ENCODE measurements at regions not wholly inside any gene's neighbourhood (a gene's known extent, or its start where the extent isn't known, plus 50 kb on each side); places are given as distances from the start of the nearest gene placed in this dataset.
"Not testable (repeated sequence)": the region's sequence is repeated elsewhere in the genome, so short reads cannot be mapped to it uniquely, and the experiment has no call there.

DNA sequence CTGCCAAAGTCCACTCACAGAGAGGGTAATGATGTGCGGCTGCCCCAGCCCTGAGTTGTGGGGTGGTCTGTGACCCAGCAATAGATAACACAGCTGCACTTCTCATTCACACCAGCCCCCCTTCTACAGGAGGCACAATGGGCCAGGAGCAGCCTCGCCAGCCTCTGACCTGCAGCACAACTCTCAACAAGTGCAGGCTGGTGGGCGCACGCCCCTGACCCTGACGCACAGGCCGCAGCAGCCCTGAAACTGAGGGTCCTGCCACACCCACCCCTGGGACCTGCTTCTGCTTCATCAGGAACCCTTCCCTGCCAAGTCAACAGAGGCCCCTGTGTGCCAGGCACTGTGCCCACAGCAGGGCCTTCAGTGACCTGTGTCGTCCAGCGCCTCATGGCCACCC is 5402.2 kb upstream of the TPTE start:
- H3K36me3 Mint-ChIP-seq; H3K4me3 ChIP-seq (ENCODE audit: low read length); H3K36me3 ChIP-seq (ENCODE audit: control insufficient read depth in 2 of 3, insufficient read depth in 3 of 3, low read length in 3 of 3); ATAC-seq; intact Hi-C loops (cut with micrococcal nuclease); DNase-seq; H3K27me3 Mint-ChIP-seq; H3K27me3 ChIP-seq (ENCODE audit: control insufficient read depth in 2 of 2, insufficient read depth in 2 of 2, low read length in 2 of 2); H3K4me1 ChIP-seq (ENCODE audit: control insufficient read depth in 2 of 2, insufficient read depth in 2 of 2, low read length in 2 of 2); POLR2A ChIA-PET; H3K9me3 ChIP-seq (ENCODE audit: control insufficient read depth in 2 of 3, low read length in 3 of 3); CTCF ChIA-PET; H3K4me1 Mint-ChIP-seq; H3K9me3 Mint-ChIP-seq: not testable (repeated sequence)
- Mint-ChIP-seq H3K27ac (peak overlapping the region in 1 of 9 donors; percentile 46), H3K4me3 (peak overlapping the region in 1 of 10 donors; percentile 45)
- H3K27ac ChIP-seq (ENCODE audit: low read depth, low read length), result peak overlapping the region; percentile 58

DNA sequence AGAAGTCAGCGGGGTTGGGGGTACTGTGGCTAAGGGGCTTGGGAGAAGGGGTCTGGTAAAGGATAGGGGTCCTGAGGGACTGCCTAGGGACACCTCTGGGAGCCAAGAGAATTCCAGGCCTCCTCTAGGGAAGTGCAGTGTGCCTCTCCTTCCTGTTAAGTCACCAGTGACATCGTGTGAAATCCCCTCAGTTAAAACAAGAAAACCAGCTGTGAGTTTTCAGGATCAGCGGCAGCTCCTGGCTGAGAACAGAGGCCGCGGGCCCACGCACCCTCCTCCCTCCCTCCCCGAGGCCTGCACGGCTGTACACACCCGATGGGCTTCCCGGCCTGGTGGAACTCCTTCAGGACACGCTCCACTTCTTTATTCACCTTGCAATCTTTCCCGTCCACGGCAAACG is 5400.0 kb upstream of the TPTE start:
- H3K4me3 ChIP-seq (ENCODE audit: low read length); H3K36me3 Mint-ChIP-seq; H3K4me3 Mint-ChIP-seq; H3K36me3 ChIP-seq (ENCODE audit: control insufficient read depth in 2 of 3, insufficient read depth in 3 of 3, low read length in 3 of 3); H3K27me3 ChIP-seq (ENCODE audit: control insufficient read depth in 2 of 2, insufficient read depth in 2 of 2, low read length in 2 of 2); intact Hi-C loops (cut with micrococcal nuclease); ATAC-seq; DNase-seq; H3K4me1 ChIP-seq (ENCODE audit: control insufficient read depth in 2 of 2, insufficient read depth in 2 of 2, low read length in 2 of 2); CTCF ChIA-PET; H3K27me3 Mint-ChIP-seq; POLR2A ChIA-PET; H3K9me3 Mint-ChIP-seq; H3K9me3 ChIP-seq (ENCODE audit: control insufficient read depth in 2 of 3, low read length in 3 of 3); H3K27ac Mint-ChIP-seq; H3K4me1 Mint-ChIP-seq: not testable (repeated sequence)
- H3K27ac ChIP-seq (ENCODE audit: low read depth, low read length), result peak overlapping the region; percentile 67

DNA sequence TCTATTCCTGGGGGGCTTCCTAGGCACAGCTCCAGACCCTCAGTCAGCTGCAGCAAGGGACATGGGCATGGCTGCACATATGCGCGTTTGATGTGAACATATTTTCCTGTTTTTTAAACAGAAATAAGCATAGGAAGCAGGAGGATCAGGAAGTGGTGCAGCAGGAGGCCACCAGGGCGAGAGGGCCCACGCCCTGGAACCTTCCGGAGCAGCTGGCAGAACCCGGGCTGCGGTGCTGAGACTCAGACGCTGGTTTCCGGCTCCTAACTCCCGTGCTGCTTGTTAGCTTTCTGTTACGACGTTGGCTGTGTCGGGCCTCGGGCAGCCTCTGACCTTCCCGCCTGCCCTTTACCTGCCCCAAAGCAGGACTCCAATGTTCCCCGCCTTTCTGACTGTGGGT is 5399.5 kb upstream of the TPTE start:
- H3K27me3 ChIP-seq (ENCODE audit: control insufficient read depth in 2 of 2, insufficient read depth in 2 of 2, low read length in 2 of 2); H3K4me1 ChIP-seq (ENCODE audit: control insufficient read depth in 2 of 2, insufficient read depth in 2 of 2, low read length in 2 of 2); H3K4me3 ChIP-seq (ENCODE audit: low read length); DNase-seq; CTCF ChIA-PET; POLR2A ChIA-PET; H3K36me3 ChIP-seq (ENCODE audit: control insufficient read depth in 2 of 3, insufficient read depth in 3 of 3, low read length in 3 of 3); H3K36me3 Mint-ChIP-seq; H3K9me3 Mint-ChIP-seq; H3K4me1 Mint-ChIP-seq; intact Hi-C loops (cut with micrococcal nuclease); H3K9me3 ChIP-seq (ENCODE audit: control insufficient read depth in 2 of 3, low read length in 3 of 3); H3K27me3 Mint-ChIP-seq: not testable (repeated sequence)
- peak overlapping the region in 3 of 10 donors; percentile 36 to 50 (median 37) for H3K4me3 Mint-ChIP-seq
- peak overlapping the region in 2 of 9 donors; percentile 77 to 81 for H3K27ac Mint-ChIP-seq
- H3K27ac ChIP-seq (ENCODE audit: low read depth, low read length), result peak overlapping the region; percentile 62
- ATAC-seq, result peak; percentile 38

GRCh38 chr21:5123655-5124054 is 5397.7 kb upstream of the TPTE start:
- H3K4me3 Mint-ChIP-seq; H3K4me1 ChIP-seq (ENCODE audit: control insufficient read depth in 2 of 2, insufficient read depth in 2 of 2, low read length in 2 of 2); intact Hi-C loops (cut with micrococcal nuclease); H3K36me3 ChIP-seq (ENCODE audit: control insufficient read depth in 2 of 3, insufficient read depth in 3 of 3, low read length in 3 of 3); H3K27ac Mint-ChIP-seq; H3K36me3 Mint-ChIP-seq; H3K9me3 Mint-ChIP-seq; H3K9me3 ChIP-seq (ENCODE audit: control insufficient read depth in 2 of 3, low read length in 3 of 3); CTCF ChIA-PET; POLR2A ChIA-PET; H3K4me1 Mint-ChIP-seq; H3K27me3 ChIP-seq (ENCODE audit: control insufficient read depth in 2 of 2, insufficient read depth in 2 of 2, low read length in 2 of 2); H3K4me3 ChIP-seq (ENCODE audit: low read length); H3K27ac ChIP-seq (ENCODE audit: low read depth, low read length); H3K27me3 Mint-ChIP-seq: not testable (repeated sequence)
- ATAC-seq, result peak; percentile 66
- peak; percentile 39 to 70 (median 64) for DNase-seq

DNA sequence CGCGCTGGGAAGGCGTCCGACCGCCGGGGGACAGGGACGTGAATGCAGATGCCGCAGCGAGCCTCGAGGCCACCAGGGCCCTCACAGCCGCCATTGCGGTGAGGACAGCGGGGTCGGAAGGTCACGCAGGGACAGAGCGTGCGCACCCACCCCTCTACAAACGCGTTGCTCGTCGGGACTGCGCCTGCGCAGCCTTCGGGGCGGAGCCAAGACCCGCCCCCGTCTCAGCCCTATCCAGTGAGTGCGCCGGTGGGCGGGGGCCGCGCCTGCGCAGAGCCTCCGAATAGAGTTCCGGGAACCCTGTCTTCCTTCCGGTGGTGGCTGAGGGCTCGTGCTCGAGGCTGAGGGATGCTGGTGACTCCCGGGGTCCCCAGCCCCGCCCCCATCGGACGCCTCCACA is 5393.1 kb upstream of the TPTE start:
- H3K27ac ChIP-seq (ENCODE audit: low read depth, low read length), result peak overlapping the region; percentile 65
- H3K4me3 ChIP-seq (ENCODE audit: low read length); intact Hi-C loops (cut with micrococcal nuclease); POLR2A ChIA-PET; CTCF ChIA-PET; H3K36me3 Mint-ChIP-seq; H3K27me3 ChIP-seq (ENCODE audit: control insufficient read depth in 2 of 2, insufficient read depth in 2 of 2, low read length in 2 of 2); H3K27me3 Mint-ChIP-seq; H3K9me3 Mint-ChIP-seq; H3K4me1 Mint-ChIP-seq; H3K36me3 ChIP-seq (ENCODE audit: control insufficient read depth in 2 of 3, insufficient read depth in 3 of 3, low read length in 3 of 3); H3K4me1 ChIP-seq (ENCODE audit: control insufficient read depth in 2 of 2, insufficient read depth in 2 of 2, low read length in 2 of 2); H3K9me3 ChIP-seq (ENCODE audit: control insufficient read depth in 2 of 3, low read length in 3 of 3): not testable (repeated sequence)
- ATAC-seq, result peak; percentile 97
- peak overlapping the region in 2 of 9 donors; percentile 45 to 55 for H3K27ac Mint-ChIP-seq
- peak overlapping the region in 8 of 10 donors; percentile 9 to 75 (median 49) for H3K4me3 Mint-ChIP-seq
- DNase-seq, result peak; percentile 92 to 100 (median 97)

DNA sequence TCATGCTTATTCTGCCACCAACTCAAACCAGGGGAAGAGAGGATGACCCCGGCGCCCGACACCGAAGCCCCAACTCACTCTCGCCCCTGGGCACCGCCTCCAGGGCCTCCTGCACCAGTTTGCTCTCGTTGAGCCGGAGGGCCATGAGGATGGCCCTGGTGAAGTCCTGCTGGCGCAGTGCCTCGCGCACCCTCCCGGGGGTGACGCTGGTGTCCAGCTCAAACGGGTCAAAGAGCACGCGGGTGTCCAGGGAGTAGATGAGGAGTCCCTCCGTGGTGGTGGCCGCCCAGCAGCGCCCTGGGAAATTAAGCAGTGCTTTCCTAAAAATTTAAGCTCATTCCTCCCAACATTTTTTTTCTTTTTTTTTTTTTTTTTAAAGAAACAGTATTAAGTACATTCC is 5387.6 kb upstream of the TPTE start:
- ATAC-seq; H3K27ac ChIP-seq (ENCODE audit: low read depth, low read length); H3K4me1 Mint-ChIP-seq; intact Hi-C loops (cut with micrococcal nuclease); H3K27ac Mint-ChIP-seq; H3K4me3 ChIP-seq (ENCODE audit: low read length); H3K4me1 ChIP-seq (ENCODE audit: control insufficient read depth in 2 of 2, insufficient read depth in 2 of 2, low read length in 2 of 2); H3K27me3 Mint-ChIP-seq; H3K4me3 Mint-ChIP-seq; H3K9me3 ChIP-seq (ENCODE audit: control insufficient read depth in 2 of 3, low read length in 3 of 3); H3K36me3 Mint-ChIP-seq; H3K27me3 ChIP-seq (ENCODE audit: control insufficient read depth in 2 of 2, insufficient read depth in 2 of 2, low read length in 2 of 2); H3K36me3 ChIP-seq (ENCODE audit: control insufficient read depth in 2 of 3, insufficient read depth in 3 of 3, low read length in 3 of 3); DNase-seq; CTCF ChIA-PET; POLR2A ChIA-PET; H3K9me3 Mint-ChIP-seq: not testable (repeated sequence)

- H3K4me3 ChIP-seq (ENCODE audit: low read length); H3K4me1 Mint-ChIP-seq; ATAC-seq; H3K4me3 Mint-ChIP-seq; POLR2A ChIA-PET; H3K36me3 Mint-ChIP-seq; H3K9me3 ChIP-seq (ENCODE audit: control insufficient read depth in 2 of 3, low read length in 3 of 3); H3K4me1 ChIP-seq (ENCODE audit: control insufficient read depth in 2 of 2, insufficient read depth in 2 of 2, low read length in 2 of 2); intact Hi-C loops (cut with micrococcal nuclease); H3K27me3 Mint-ChIP-seq; H3K36me3 ChIP-seq (ENCODE audit: control insufficient read depth in 2 of 3, insufficient read depth in 3 of 3, low read length in 3 of 3); H3K27me3 ChIP-seq (ENCODE audit: control insufficient read depth in 2 of 2, insufficient read depth in 2 of 2, low read length in 2 of 2); CTCF ChIA-PET; H3K27ac ChIP-seq (ENCODE audit: low read depth, low read length); DNase-seq; H3K27ac Mint-ChIP-seq; H3K9me3 Mint-ChIP-seq: not testable (repeated sequence)
Measured at GRCh38 chr21:5136406-5136805, 5385.0 kb upstream of the TPTE start.
